GM23338 (cell line): ENCODE measurements at regions not wholly inside any gene's neighbourhood (a gene's known extent, or its start where the extent isn't known, plus 50 kb on each side); places are given as distances from the start of the nearest gene placed in this dataset.

Source experiments
- ATAC-seq: fragments of 200-7000 bp; cut with Tn5 transposase; 3 replicates; pipeline ENCODE4 v1.9.1; 2020
- DNase-seq: peaks from one replicate; pipeline ENCODE4 v3.0.0-alpha.2; 2015; ENCODE audit warnings: low spot score
- H2AFZ ChIP-seq: fragments of 200-600 bp; sonication (generic); 2 replicates; pipeline ENCODE4 v1.8.0; 2016; ENCODE audit warnings: antibody characterized with exemption, mild to moderate bottlenecking, moderate library complexity
- H3F3A ChIP-seq: fragments of 200-600 bp; sonication (generic); replicated peaks from 2 replicates; pipeline ENCODE4 v1.8.0; 2017; ENCODE audit warnings: antibody characterized with exemption, mixed run types, low read depth
- H3K27ac ChIP-seq: fragments of 200-600 bp; sonication (generic); 2 replicates; pipeline ENCODE4 v1.6.1; 2016; ENCODE audit warnings: low read depth
- H3K27me3 ChIP-seq: fragments of 200-600 bp; sonication (generic); 2 replicates; pipeline ENCODE4 v1.8.0; 2016; ENCODE audit warnings: mild to moderate bottlenecking, mixed run types, moderate library complexity; ENCODE audit not compliant: insufficient read depth
- H3K36me3 ChIP-seq: fragments of 200-600 bp; sonication (generic); 2 replicates; pipeline ENCODE4 v1.8.0; 2016; ENCODE audit warnings: mild to moderate bottlenecking; ENCODE audit not compliant: insufficient read depth
- H3K4me1 ChIP-seq: fragments of 200-600 bp; sonication (generic); 2 replicates; pipeline ENCODE4 v1.8.0; 2016; ENCODE audit warnings: mild to moderate bottlenecking, moderate library complexity; ENCODE audit not compliant: insufficient read depth
- H3K4me2 ChIP-seq: fragments of 200-600 bp; sonication (generic); 2 replicates; pipeline ENCODE4 v1.7.1; 2017; ENCODE audit warnings: mixed run types
- H3K4me3 ChIP-seq: fragments of 200-600 bp; sonication (generic); 2 replicates; pipeline ENCODE4 v1.6.1; 2016; ENCODE audit warnings: mixed run types
- H3K79me2 ChIP-seq: fragments of 200-600 bp; sonication (generic); replicated peaks from 2 replicates; pipeline ENCODE4 v1.8.0; 2017; ENCODE audit warnings: mild to moderate bottlenecking; ENCODE audit not compliant: insufficient read depth
- H3K9me2 ChIP-seq: fragments of 200-600 bp; sonication (generic); 2 replicates; pipeline ENCODE4 v1.8.0; 2017; ENCODE audit not compliant: insufficient read depth
- H4K20me1 ChIP-seq: fragments of 200-600 bp; sonication (generic); replicated peaks from 2 replicates; pipeline ENCODE4 v1.8.0; 2017; ENCODE audit warnings: mild to moderate bottlenecking; ENCODE audit not compliant: insufficient read depth
- H3K27ac Mint-ChIP-seq: 2 replicates; pipeline ENCODE4 v1.8.0; 2020; ENCODE audit warnings: inconsistent platforms, mild to moderate bottlenecking, moderate library complexity, mixed read lengths
- H3K27me3 Mint-ChIP-seq: 3 replicates; pipeline ENCODE4 v1.8.0; 2022; ENCODE audit warnings: low read depth, mild to moderate bottlenecking, moderate library complexity, mixed read lengths, inconsistent platforms; ENCODE audit not compliant: insufficient read depth, poor library complexity
- H3K36me3 Mint-ChIP-seq: 3 replicates; pipeline ENCODE4 v1.8.0; 2021; ENCODE audit warnings: low read depth, mild to moderate bottlenecking, inconsistent platforms, moderate library complexity, mixed read lengths
- H3K4me1 Mint-ChIP-seq: 3 replicates; pipeline ENCODE4 v1.8.0; 2020; ENCODE audit warnings: mild to moderate bottlenecking, inconsistent platforms, mixed read lengths
- H3K4me3 Mint-ChIP-seq: 3 replicates; pipeline ENCODE4 v1.8.0; 2021; ENCODE audit warnings: moderate library complexity, mild to moderate bottlenecking, inconsistent platforms, mixed read lengths
- H3K9me3 Mint-ChIP-seq: 3 replicates; pipeline ENCODE4 v1.8.0; 2020; ENCODE audit warnings: moderate library complexity, mild to moderate bottlenecking, inconsistent platforms, mixed read lengths
- CREB1 ChIP-seq: fragments of 250-450 bp; sonication (Bioruptor Pico); IDR thresholded peaks from 2 replicates; pipeline ENCODE4 v1.5.0; 2020; ENCODE audit warnings: low read depth, mild to moderate bottlenecking, moderate library complexity
- CTCF ChIP-seq, 2 experiments: fragments of 200-600 bp in 1 of 2; sonication (generic) in 1 of 2; conservative IDR thresholded peaks; 2 replicates each; pipeline versions ENCODE4 v1.5.1 to v1.6.1; 2016 to 2017; ENCODE audit warnings: antibody characterized with exemption in 2 of 2, low read depth in 2 of 2, mild to moderate bottlenecking in 2 of 2, moderate library complexity in 1 of 2
- ETS1 ChIP-seq: IDR thresholded peaks from 2 replicates; pipeline ENCODE4 v1.6.1; 2016; ENCODE audit warnings: antibody characterized with exemption
- EZH2 ChIP-seq: fragments of 200-600 bp; sonication (generic); IDR thresholded peaks from one replicate; pipeline ENCODE4 v1.8.0; 2017; ENCODE audit warnings: antibody characterized with exemption, mild to moderate bottlenecking, low read depth; ENCODE audit not compliant: unreplicated experiment
- EZH2phosphoT487 ChIP-seq: fragments of 200-600 bp; sonication (generic); IDR thresholded peaks from one replicate; pipeline ENCODE4 v1.8.1; 2018; ENCODE audit warnings: antibody characterized with exemption; ENCODE audit not compliant: unreplicated experiment
- JUNB ChIP-seq: IDR thresholded peaks from one replicate; pipeline ENCODE4 v1.6.1; 2016; ENCODE audit warnings: antibody characterized with exemption; ENCODE audit not compliant: unreplicated experiment
- NANOG ChIP-seq: IDR thresholded peaks from 2 replicates; pipeline ENCODE4 v1.6.1; 2016; ENCODE audit warnings: antibody characterized with exemption, borderline replicate concordance
- POLR2AphosphoS5 ChIP-seq: IDR thresholded peaks from 2 replicates; pipeline ENCODE4 v1.6.1; 2016; ENCODE audit warnings: antibody characterized with exemption, low read depth
- REST ChIP-seq: IDR thresholded peaks from one replicate; pipeline ENCODE4 v1.6.1; 2018; ENCODE audit warnings: antibody characterized with exemption; ENCODE audit not compliant: unreplicated experiment
- STAT1 ChIP-seq: IDR thresholded peaks from one replicate; pipeline ENCODE4 v1.6.1; 2016; ENCODE audit warnings: antibody characterized with exemption; ENCODE audit not compliant: unreplicated experiment
- ZNF114 ChIP-seq: fragments of 250-450 bp; sonication (Bioruptor Pico); IDR thresholded peaks from 2 replicates; pipeline ENCODE4 v1.5.0; 2020; ENCODE audit warnings: mild to moderate bottlenecking, moderate library complexity
- ZNF331 ChIP-seq: fragments of 250-450 bp; sonication (Bioruptor Pico); IDR thresholded peaks from 2 replicates; pipeline ENCODE4 v1.5.0; 2020; ENCODE audit warnings: low read depth, mild to moderate bottlenecking, moderate library complexity
- ZNF462 ChIP-seq: fragments of 250-450 bp; sonication (Bioruptor Pico); IDR thresholded peaks from 2 replicates; pipeline ENCODE4 v1.5.0; 2020; ENCODE audit warnings: mild to moderate bottlenecking, moderate library complexity

GRCh38 chr2:506866-507265 is 170.3 kb downstream of the TMEM18 start:
- H3K79me2 ChIP-seq = no peaks in the 10 kb centered on the region
- no peaks in the 10 kb centered on the region for H3K4me1 ChIP-seq
- H3K27me3 Mint-ChIP-seq = peaks cover 5% of the 10 kb centered on the region
- no peak overlapping the region for H2AFZ ChIP-seq
- no peaks in the 10 kb centered on the region for H3K36me3 Mint-ChIP-seq
- no peak overlapping the region for H3K4me2 ChIP-seq
- H3K36me3 ChIP-seq = no peaks in the 10 kb centered on the region
- no peak for TF ChIP-seq JUNB
- TF ChIP-seq EZH2 = no peak
- no peak for TF ChIP-seq ZNF331 (CRISPR knock-in tag)
- TF ChIP-seq NANOG = no peak
- TF ChIP-seq EZH2phosphoT487 = no peak
- no peak for TF ChIP-seq ZNF114 (CRISPR knock-in tag)
- no peak for TF ChIP-seq ZNF462 (CRISPR knock-in tag)
- TF ChIP-seq POLR2AphosphoS5 = no peak
- no peak for TF ChIP-seq STAT1
- TF ChIP-seq REST = no peak
- TF ChIP-seq CREB1 = no peak
- TF ChIP-seq CTCF (conservative IDR thresholded peaks at IDR 0.05; ENCODE audit: low read depth in 2 of 2) = no peak
- no peak for TF ChIP-seq ETS1
- H3K4me3 Mint-ChIP-seq = no peak overlapping the region
- H3K27ac Mint-ChIP-seq = no peak overlapping the region
- H3K4me3 ChIP-seq = no peak overlapping the region
- no peaks in the 10 kb centered on the region for H3K9me2 ChIP-seq
- H3K27me3 ChIP-seq = no peaks in the 10 kb centered on the region
- ATAC-seq = no peak
- H3K27ac ChIP-seq = no peak overlapping the region
- H3K4me1 Mint-ChIP-seq = peaks cover 17% of the 10 kb centered on the region
- no peaks in the 10 kb centered on the region for H3F3A ChIP-seq
- no peak for DNase-seq
- H3K9me3 Mint-ChIP-seq = 0 out of 3 replicates have a peak, but pooled peaks cover 3% of the 10 kb centered on the region
- no peaks in the 10 kb centered on the region for H4K20me1 ChIP-seq
